Adrenal gland (tissue), 9 donors: ENCODE measurements at regions not wholly inside any gene's neighbourhood (a gene's known extent, or its start where the extent isn't known, plus 50 kb on each side); places are given as distances from the start of the nearest gene placed in this dataset.

ENCODE experiments used
- DNase-seq, 7 donors: peaks; one replicate each; pipeline ENCODE4 v3.0.0-alpha.2; 2019 to 2020
- H3K27ac ChIP-seq, 5 donors: fragments of 200-600 bp; sonication (generic) in 4 of 5; 1 replicate in 3 of 5; 2 replicates in 2 of 5; pipeline versions ENCODE4 v1.5.1 to v1.8.0; 2016 to 2020; ENCODE audit warnings: mild to moderate bottlenecking in 1 of 5
- H3K27me3 ChIP-seq: fragments of 200-600 bp; 2 replicates; pipeline ENCODE4 v1.8.0; 2021
- H3K36me3 ChIP-seq, 2 donors: fragments of 200-600 bp; replicated peaks in 1 of 2; 1 replicate in 1 of 2; 2 replicates in 1 of 2; pipeline versions ENCODE4 v1.5.1 to v1.8.0; 2018 to 2022
- H3K4me1 ChIP-seq, 2 donors: fragments of 200-600 bp; replicated peaks in 1 of 2; 1 replicate in 1 of 2; 2 replicates in 1 of 2; pipeline versions ENCODE4 v1.5.1 to v1.8.0; 2018 to 2021
- H3K4me3 ChIP-seq, 4 donors: fragments of 200-600 bp; sonication (generic) in 3 of 4; one replicate each; pipeline ENCODE4 v1.5.1; 2016 to 2018
- H3K9me3 ChIP-seq, 3 donors: fragments of 200-600 bp; sonication (generic) in 1 of 3; replicated peaks in 1 of 3; 1 replicate in 2 of 3; 2 replicates in 1 of 3; pipeline versions ENCODE4 v1.5.1 to v1.8.0; 2016 to 2021
- CTCF ChIP-seq, 6 experiments: fragments of 450-650 bp in 4 of 6; fragments of 200-600 bp in 2 of 6; sonication (generic) in 1 of 6; IDR thresholded peaks; 1 replicate in 5 of 6; 2 replicates in 1 of 6; pipeline versions ENCODE4 v1.5.1 to v1.8.0; 2016 to 2021; ENCODE audit warnings: antibody characterized with exemption in 6 of 6, mild to moderate bottlenecking in 2 of 6, moderate library complexity in 1 of 6
- POLR2A ChIP-seq, 2 donors: fragments of 450-650 bp; IDR thresholded peaks; one replicate each; pipeline ENCODE4 v1.6.1; 2017; ENCODE audit warnings: antibody characterized with exemption in 2 of 2, mild to moderate bottlenecking in 2 of 2, moderate library complexity in 1 of 2
- WGBS, 4 donors: extraction: QIAGEN DNeasy Blood & Tissue Kit in 2 of 4; methylation state at CpG; one replicate each; pipeline versions ENCODE4 v1.1.5 to v1.1.7; 2013 to 2017; 5-methylcytosine and 5-hydroxymethylcytosine counted together
- intact Hi-C, 2 donors: fragments of 100-400 bp; cut with DNase I; formaldehyde crosslinking; loops; one replicate each; pipeline versions ENCODE4 v1.14.1 to v1.15.0; 2022 to 2023
- donor health status: healthy with polysubstance abuse.
- donor health status: Bipolar disorder and iron deficiency.
- donor health status: DM: yes; HTN: yes; CAD: no.
- donor health status: DM: no; HTN: no; CAD: no.
- donor health status: DM: no; HTN: no; CAD: no.

GRCh38 chr2:105954891-105955290 lies 210.2 kb downstream of the NCK2 start:
- DNase-seq, result no peak
- 89 to 95% (median 92%) methylated on average over 1 to 3 of the region's 3 CpGs for WGBS, 4 donors
- no peak for TF ChIP-seq CTCF (IDR thresholded peaks at IDR 0.05)
- no peak for TF ChIP-seq POLR2A (IDR thresholded peaks at IDR 0.05)
- H3K4me3 ChIP-seq, result no peak overlapping the region
- intact Hi-C loops, result no loop called here
- no peaks in the 10 kb centered on the region for H3K36me3 ChIP-seq
- no peak overlapping the region for H3K27ac ChIP-seq
- H3K27me3 ChIP-seq, result no peaks in the 10 kb centered on the region
- H3K9me3 ChIP-seq, result no peaks in the 10 kb centered on the region
- H3K4me1 ChIP-seq, result no peaks in the 10 kb centered on the region

GRCh38 chr2:105953942-105954341 lies 209.2 kb downstream of the NCK2 start:
- no peaks in the 10 kb centered on the region for H3K4me1 ChIP-seq
- WGBS, 4 donors, result 87 to 94% (median 91%) methylated on average over 4 of the region's 4 CpGs
- no peak overlapping the region for H3K27ac ChIP-seq
- no peak for TF ChIP-seq POLR2A (IDR thresholded peaks at IDR 0.05)
- no peak for TF ChIP-seq CTCF (IDR thresholded peaks at IDR 0.05)
- intact Hi-C loops, result no loop called here
- H3K36me3 ChIP-seq, result no peaks in the 10 kb centered on the region
- no peaks in the 10 kb centered on the region for H3K27me3 ChIP-seq
- DNase-seq, result no peak
- H3K9me3 ChIP-seq, result no peaks in the 10 kb centered on the region
- H3K4me3 ChIP-seq, result no peak overlapping the region

GRCh38 chr2:105952131-105952530 lies 207.4 kb downstream of the NCK2 start:
- Histone ChIP-seq H3K27ac (no peak overlapping the region), H3K36me3 (no peaks in the 10 kb centered on the region), H3K4me1 (no peaks in the 10 kb centered on the region), H3K4me3 (no peak overlapping the region), H3K27me3 (no peaks in the 10 kb centered on the region), H3K9me3 (no peaks in the 10 kb centered on the region)
- TF ChIP-seq POLR2A (IDR thresholded peaks at IDR 0.05), result no peak
- no peak for TF ChIP-seq CTCF (IDR thresholded peaks at IDR 0.05)
- WGBS, 4 donors, result 53 to 85% (median 55%) methylated on average over 1 of the region's 1 CpG
- intact Hi-C loops, result no loop called here
- no peak for DNase-seq

GRCh38 chr2:105951384-105951694 lies 206.6 kb downstream of the NCK2 start:
- DNase-seq, result no peak
- Histone ChIP-seq H3K27ac (no peak overlapping the region), H3K27me3 (no peaks in the 10 kb centered on the region), H3K9me3 (no peaks in the 10 kb centered on the region), H3K36me3 (no peaks in the 10 kb centered on the region), H3K4me1 (no peaks in the 10 kb centered on the region), H3K4me3 (no peak overlapping the region)
- 69 to 79% (median 75%) methylated on average over 3 of the region's 3 CpGs for WGBS, 4 donors
- TF ChIP-seq CTCF (IDR thresholded peaks at IDR 0.05), result no peak
- TF ChIP-seq POLR2A (IDR thresholded peaks at IDR 0.05), result no peak
- intact Hi-C loops, result no loop called here
